ENCODE measurements at regions not wholly inside any gene's neighbourhood (a gene's known extent, or its start where the extent isn't known, plus 50 kb on each side); places are given as distances from the start of the nearest gene placed in this dataset.

GRCh38 chr18:56083097-56083521, 495.1 kb upstream of the TCF4 start:
- no peaks in the 10 kb centered on the region for H3K9me3 ChIP-seq (replicated peaks in 1 of 2; ENCODE audit: control insufficient read depth in 1 of 2, insufficient read depth in 1 of 2, low read length in 2 of 2)
- no peak overlapping the region for H3K27ac ChIP-seq (ENCODE audit: low read depth in 1 of 2, low read length in 2 of 2)
- Mint-ChIP-seq H3K27ac (no peak overlapping the region), H3K4me1 (peaks cover 7% of the 10 kb centered on the region), H3K9me3 (peaks cover 0 to 2% (median 0%) of the 10 kb centered on the region in 7 donors), H3K36me3 (no peaks in the 10 kb centered on the region), H3K4me3 (no peak overlapping the region), H3K27me3 (ENCODE audit: low read depth in 3 of 3) (no peaks in the 10 kb centered on the region)
- no peak for TF ChIP-seq CTCF (IDR thresholded peaks at IDR 0.05)
- no peaks in the 10 kb centered on the region for H3K36me3 ChIP-seq (replicated peaks in 1 of 2; ENCODE audit: control insufficient read depth in 1 of 2, insufficient read depth in 2 of 2, low read length in 2 of 2)
- H3K4me2 ChIP-seq (replicated peaks; ENCODE audit: extremely low read depth, low read length, poor library complexity, severe bottlenecking): no peak overlapping the region
- H3K4me3 ChIP-seq (replicated peaks in 1 of 3; ENCODE audit: low read depth in 2 of 3, low read length in 3 of 3): no peak overlapping the region
- H3K9ac ChIP-seq (ENCODE audit: insufficient read depth, low read length, poor library complexity, severe bottlenecking): no peak overlapping the region
- no peaks in the 10 kb centered on the region for H3K27me3 ChIP-seq (ENCODE audit: control insufficient read depth in 2 of 2, insufficient read depth in 2 of 2, low read length in 2 of 2)
- peaks cover 0 to 4% of the 10 kb centered on the region in 2 donors for H3K4me1 ChIP-seq (ENCODE audit: control insufficient read depth in 1 of 2, insufficient read depth in 2 of 2, low read length in 2 of 2)
- H4K20me1 ChIP-seq (ENCODE audit: insufficient read depth, low read length): no peaks in the 10 kb centered on the region
- H2AFZ ChIP-seq (ENCODE audit: insufficient read depth, low read depth, low read length, poor library complexity, severe bottlenecking): no peak overlapping the region
- intact Hi-C loops (cut with micrococcal nuclease): no loop called here
- no peak for DNase-seq
- no peaks in the 10 kb centered on the region for H3K79me2 ChIP-seq (ENCODE audit: insufficient read depth, low read length)
- 92% methylated on average over 2 of the region's 7 CpGs for whole genome bisulfite sequencing (ENCODE audit: insufficient coverage)

- intact Hi-C loops (cut with micrococcal nuclease): no loop called here
- no peak overlapping the region for H3K27ac ChIP-seq (ENCODE audit: low read depth in 1 of 2, low read length in 2 of 2)
- WGBS (ENCODE audit: insufficient coverage): no CpG with 5 or more reads among the region's 1 CpG
- H4K20me1 ChIP-seq (ENCODE audit: insufficient read depth, low read length): no peaks in the 10 kb centered on the region
- peaks cover 0 to 2% of the 10 kb centered on the region in 2 donors for H3K9me3 ChIP-seq (replicated peaks in 1 of 2; ENCODE audit: control insufficient read depth in 1 of 2, insufficient read depth in 1 of 2, low read length in 2 of 2)
- no peak overlapping the region for H3K4me3 ChIP-seq (replicated peaks in 1 of 3; ENCODE audit: low read depth in 2 of 3, low read length in 3 of 3)
- H2AFZ ChIP-seq (ENCODE audit: insufficient read depth, low read depth, low read length, poor library complexity, severe bottlenecking): no peak overlapping the region
- H3K27ac Mint-ChIP-seq: no peak overlapping the region
- no peaks in the 10 kb centered on the region for H3K4me1 ChIP-seq (ENCODE audit: control insufficient read depth in 1 of 2, insufficient read depth in 2 of 2, low read length in 2 of 2)
- H3K27me3 Mint-ChIP-seq (ENCODE audit: low read depth in 3 of 3): no peaks in the 10 kb centered on the region
- peaks cover 0 to 13% (median 4%) of the 10 kb centered on the region in 7 donors for H3K9me3 Mint-ChIP-seq
- TF ChIP-seq CTCF (IDR thresholded peaks at IDR 0.05): no peak
- H3K36me3 ChIP-seq (replicated peaks in 1 of 2; ENCODE audit: control insufficient read depth in 1 of 2, insufficient read depth in 2 of 2, low read length in 2 of 2): no peaks in the 10 kb centered on the region
- H3K9ac ChIP-seq (ENCODE audit: insufficient read depth, low read length, poor library complexity, severe bottlenecking): no peak overlapping the region
- H3K4me1 Mint-ChIP-seq: no peaks in the 10 kb centered on the region
- H3K79me2 ChIP-seq (ENCODE audit: insufficient read depth, low read length): no peaks in the 10 kb centered on the region
- H3K4me3 Mint-ChIP-seq: no peak overlapping the region
- H3K36me3 Mint-ChIP-seq: no peaks in the 10 kb centered on the region
- no peak for DNase-seq
- H3K27me3 ChIP-seq (ENCODE audit: control insufficient read depth in 2 of 2, insufficient read depth in 2 of 2, low read length in 2 of 2): no peaks in the 10 kb centered on the region
- no peak overlapping the region for H3K4me2 ChIP-seq (replicated peaks; ENCODE audit: extremely low read depth, low read length, poor library complexity, severe bottlenecking)
Observed at GRCh38 chr18:56076723-56077122, 488.7 kb upstream of the TCF4 start.
